ENCODE measurements at regions not wholly inside any gene's neighbourhood (a gene's known extent, or its start where the extent isn't known, plus 50 kb on each side); places are given as distances from the start of the nearest gene placed in this dataset.

- DNase-seq: no peak
These were observed 119.4 kb downstream of the MRPS6 start for GRCh38 chr21:34192646-34193285.

DNA sequence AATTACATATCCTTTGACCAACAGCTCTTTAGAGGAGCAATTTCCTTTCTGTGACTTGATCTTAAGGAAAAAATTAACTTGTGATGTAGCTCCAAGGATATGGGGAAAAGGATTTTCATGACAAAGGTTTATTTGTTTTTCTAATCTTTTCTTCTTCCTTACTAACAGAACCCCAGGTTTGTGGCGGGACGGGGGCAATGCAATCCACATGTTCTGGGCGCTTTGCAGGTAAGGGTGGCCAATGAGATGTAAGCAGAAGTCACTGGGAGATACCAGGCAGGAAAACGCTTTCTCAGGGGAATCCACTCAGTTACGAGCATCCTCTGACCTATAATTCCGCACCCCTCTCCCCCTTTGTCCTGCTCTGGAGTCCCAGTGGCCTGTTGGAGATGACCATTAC is 122.0 kb downstream of the MRPS6 start:
- no peak for DNase-seq

DNA sequence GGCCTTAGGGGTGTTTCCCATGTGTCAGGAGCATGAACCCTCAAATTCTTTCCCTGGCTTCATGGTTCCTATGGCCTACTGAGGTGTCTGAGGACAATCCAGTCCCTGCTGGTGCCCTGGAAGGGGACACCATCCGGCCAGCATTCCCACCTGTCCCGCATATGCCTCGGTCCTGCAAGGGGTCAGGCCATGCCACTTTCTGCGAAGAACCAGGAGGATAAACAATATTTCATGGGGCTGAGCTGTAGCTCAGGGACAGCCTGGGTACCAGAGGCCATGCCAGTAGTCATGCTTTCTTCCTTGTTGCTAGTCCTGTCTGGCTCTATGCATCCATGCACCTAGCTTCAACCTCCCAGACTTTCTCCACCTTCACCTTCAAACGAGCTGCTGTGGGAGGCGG is 123.6 kb downstream of the MRPS6 start:
- no peak for DNase-seq

DNA sequence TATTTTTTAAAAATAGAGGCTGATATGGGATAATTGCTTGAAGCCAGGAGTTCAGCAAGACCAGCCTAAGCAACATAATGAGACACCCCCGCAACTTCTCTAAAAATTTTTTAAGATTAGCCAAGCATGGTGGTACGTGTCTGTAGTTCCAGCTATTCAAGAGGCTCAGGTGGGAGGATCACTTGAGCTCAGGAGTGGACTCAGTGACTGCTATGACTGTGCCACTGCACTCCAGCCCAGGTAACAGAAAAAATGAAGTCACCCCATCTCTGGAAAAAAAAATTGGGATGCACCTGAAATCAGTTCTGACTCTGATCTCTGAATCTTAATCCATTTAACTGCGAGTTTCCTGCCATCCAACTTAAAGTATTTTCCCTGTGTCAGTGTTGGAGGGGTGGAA is 124.2 kb downstream of the MRPS6 start:
- DNase-seq: no peak

GRCh38 chr21:34198231-34199120 is 125.1 kb downstream of the MRPS6 start:
- no peak for DNase-seq

DNA sequence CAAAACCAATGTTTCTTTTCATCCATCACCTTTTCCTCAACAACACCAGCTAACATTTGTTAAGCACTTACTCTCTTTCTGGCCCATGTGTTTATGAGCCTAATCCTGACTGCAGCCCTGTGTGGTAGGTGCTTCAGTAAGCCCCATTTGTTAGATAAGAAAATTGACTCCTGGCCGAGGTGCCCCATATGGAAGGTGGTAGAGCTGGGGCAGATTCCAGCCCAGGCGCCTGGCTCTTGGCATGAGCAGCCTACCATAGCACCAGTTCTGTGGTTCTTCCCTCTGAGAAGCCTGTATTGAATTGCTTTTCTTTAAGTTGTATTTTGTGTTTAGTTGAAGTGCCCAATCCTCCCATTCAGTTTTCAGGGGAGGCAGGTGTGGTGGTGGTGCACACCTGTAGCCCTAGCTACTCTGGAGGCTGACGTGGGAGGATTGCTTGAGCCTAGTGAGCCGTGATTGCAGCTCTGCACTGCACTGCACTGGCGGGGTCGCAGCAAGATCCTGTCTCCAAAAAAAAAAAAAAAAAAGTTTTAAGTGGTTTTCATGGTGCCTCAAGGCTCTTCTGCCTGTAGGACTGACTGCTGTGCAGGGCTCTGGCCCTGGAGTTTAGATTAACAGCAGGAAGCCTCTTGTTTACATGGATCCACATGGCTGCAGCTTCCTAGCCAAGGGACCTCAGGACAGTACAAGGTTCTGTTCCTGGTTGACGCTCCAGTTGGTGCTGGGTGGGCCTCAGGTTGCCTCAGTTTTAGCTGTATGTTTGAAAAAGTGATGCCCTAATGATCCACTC is 125.9 kb downstream of the MRPS6 start:
- DNase-seq: no peak

GRCh38 chr21:34200288-34200905 is 127.0 kb downstream of the MRPS6 start:
- no peak for DNase-seq

GRCh38 chr21:34201001-34201400 is 127.6 kb downstream of the MRPS6 start:
- no peak for DNase-seq

GRCh38 chr21:34201481-34201858 is 128.1 kb downstream of the MRPS6 start:
- DNase-seq: no peak

DNA sequence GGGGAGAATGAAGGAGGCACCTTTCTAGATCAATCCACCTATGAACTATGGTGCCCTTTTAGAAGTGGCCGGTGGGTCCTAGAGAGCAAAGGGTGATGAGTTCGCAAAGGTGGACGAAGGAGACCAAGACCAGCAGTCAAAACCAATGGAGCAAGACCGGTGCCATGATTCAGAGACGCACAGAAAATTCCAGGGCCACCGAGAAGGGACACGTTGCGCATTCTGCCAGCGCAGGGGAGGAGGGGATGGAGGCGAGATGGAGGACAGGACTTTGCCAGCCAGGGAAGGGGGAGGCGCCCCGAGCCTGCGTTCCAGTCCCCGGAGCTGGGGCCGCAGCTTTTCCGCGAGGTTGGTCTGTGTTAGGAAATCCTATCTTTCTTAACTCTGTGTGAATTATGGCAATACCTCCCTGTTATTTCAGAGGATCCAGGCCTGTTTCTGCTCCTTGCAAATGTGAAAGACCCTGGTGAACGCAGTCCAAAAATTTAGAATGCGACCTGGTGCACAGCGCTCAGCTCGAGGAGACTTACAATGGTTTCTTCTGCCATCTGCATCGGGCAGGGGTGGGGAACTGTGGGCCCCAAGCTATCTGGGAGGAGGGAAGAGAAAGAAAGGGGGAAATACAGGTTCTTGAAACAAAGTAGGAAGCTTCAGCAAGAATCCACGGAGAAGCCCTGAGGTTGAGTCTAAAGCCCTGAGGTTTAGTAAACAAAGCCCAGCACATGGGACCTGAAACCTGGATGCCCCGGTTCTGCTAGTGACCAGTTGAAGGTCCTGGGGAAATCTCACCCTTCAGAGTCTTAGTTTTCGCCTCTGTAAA is 129.4 kb downstream of the MRPS6 start:
- DNase-seq: no peak

DNA sequence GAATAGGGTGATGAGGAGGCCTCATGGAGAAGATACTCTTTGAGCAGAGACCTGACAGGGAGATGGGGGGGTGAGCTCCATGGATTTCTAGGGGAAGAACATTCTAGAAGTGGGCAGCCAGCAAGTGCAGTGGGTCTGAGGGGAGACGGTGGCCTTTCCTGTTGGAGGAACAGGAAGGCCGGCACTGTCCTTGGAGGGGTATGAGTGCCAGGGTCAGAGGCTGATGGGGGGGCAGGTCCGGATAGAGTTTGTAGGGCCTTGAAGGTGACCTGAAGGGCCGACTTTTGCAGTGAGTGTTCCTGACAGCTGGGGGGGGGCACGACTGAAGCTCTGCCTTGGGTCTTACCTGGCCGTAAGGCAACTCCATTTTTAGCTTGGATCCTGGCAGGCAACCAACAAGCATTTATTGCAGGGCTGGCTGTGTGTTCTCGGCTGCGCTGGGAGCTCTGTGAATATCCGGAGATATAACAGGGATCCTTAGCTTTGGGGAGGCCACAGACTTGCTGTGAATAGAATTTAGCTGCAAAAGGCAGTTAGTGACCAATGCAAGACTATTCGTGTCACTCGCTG is 130.6 kb downstream of the MRPS6 start:
- DNase-seq: no peak

GRCh38 chr21:34204481-34205439 is 131.4 kb downstream of the MRPS6 start:
- no peak for DNase-seq

DNA sequence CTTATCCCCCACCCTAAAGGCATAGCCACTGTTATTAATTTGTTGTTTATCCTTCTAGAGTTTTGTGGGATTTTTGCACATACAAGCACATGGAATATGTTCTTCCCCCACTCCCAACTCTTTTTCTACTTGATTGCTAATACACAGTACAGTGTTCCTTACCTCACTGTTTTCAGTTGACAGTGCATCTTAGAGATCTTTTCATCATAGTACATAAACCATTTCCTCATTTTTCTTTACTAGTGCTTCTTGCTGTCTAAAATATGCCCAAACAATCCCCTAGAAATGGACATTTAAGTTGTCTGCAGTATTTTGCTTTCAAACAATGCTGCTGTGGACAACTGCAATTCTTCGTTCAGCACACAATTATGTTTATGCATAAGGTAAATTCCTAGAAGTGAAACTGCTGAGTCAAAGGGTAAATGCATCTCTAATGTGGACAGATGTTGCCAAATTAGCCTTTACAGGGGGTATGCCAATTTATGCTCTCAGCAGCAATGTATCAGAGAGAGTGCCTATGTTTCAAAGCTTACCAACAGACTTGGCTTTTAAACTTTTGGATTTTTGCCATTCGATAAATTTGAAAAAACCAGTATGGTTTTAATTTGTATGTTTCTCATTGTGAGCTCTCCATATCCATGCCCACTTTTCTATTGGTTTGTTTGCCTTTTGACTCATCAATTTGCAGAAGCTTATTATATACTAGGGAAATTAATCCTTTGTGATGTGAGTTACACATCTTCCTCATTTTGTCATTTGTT is 132.6 kb downstream of the MRPS6 start:
- no peak for DNase-seq

DNA sequence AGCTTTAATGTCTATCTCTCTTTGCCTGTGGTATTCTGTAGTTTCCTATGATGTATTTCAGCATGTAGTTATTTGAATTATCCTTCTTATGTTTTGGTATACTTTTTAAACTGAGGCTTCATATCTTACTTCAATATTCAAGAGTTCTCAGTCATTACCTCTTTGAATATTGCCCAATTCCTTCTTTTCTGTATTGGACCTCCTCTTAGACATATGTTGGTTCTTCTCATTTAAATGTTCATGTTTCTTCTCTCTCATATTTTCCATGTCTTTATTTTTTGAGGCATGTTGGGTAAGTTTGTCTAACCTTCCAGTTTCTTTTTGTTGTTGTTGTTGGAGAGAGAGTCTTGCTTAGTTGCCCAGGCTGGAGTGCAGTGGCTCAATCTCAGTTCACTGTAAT is 140.6 kb downstream of the MRPS6 start:
- DNase-seq: no peak

DNA sequence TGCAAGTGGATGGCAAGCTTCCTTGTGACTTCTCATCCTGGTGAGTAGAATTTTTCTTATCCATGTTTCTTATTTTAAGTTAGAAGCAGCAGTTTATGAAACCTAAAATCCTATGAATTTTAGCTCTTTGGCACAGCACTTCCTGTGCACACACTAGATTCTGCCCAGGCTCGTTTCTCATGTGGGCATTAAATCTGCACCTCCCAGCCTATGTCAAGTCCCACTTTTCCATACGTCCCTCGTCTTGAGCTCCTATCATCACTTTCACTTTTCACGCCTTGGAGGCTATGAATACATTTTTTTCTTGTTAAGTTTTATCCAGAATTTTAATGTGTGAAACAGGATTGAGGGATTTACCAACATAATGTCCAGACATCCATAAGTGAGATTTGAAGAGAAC is 142.1 kb downstream of the MRPS6 start:
- DNase-seq: no peak

GRCh38 chr21:34215911-34216717 is 142.7 kb downstream of the MRPS6 start:
- DNase-seq: no peak

DNA sequence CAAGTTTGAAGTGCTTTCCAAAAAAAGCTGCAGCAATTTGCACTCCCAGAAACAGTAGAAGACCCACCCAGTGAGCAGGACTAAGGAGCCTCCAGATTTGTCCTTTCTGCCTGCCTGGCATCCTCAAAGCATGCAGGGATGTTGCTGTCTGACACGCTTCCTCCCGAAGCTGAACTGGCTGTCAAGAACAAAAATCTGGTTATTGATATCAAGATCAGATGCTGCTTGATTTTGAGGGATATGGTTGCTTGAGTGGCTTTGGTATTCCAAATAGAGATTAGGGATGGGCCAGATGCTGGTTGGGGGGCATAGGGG is 143.3 kb downstream of the MRPS6 start:
- no peak for DNase-seq

GRCh38 chr21:34217263-34217662 is 143.9 kb downstream of the MRPS6 start:
- no peak for DNase-seq

- no peak for DNase-seq
These were observed 144.3 kb upstream of the KCNE2 start for GRCh38 chr21:34219334-34220060.

Data from hematopoietic multipotent progenitor cell treated with erythropoietin and hydrocortisone succinate and interleukin-3 and kit ligand, for 8 days (in vitro differentiated cells).